Medulla oblongata (tissue), 1 donor: ENCODE measurements at regions not wholly inside any gene's neighbourhood (a gene's known extent, or its start where the extent isn't known, plus 50 kb on each side); places are given as distances from the start of the nearest gene placed in this dataset.
"Not testable (repeated sequence)": the region's sequence is repeated elsewhere in the genome, so short reads cannot be mapped to it uniquely, and the experiment has no call there.

Experiments used
- DNase-seq: peaks from one replicate; pipeline ENCODE4 v3.0.0-alpha.2; 2015; ENCODE audit errors: extremely low spot score

DNA sequence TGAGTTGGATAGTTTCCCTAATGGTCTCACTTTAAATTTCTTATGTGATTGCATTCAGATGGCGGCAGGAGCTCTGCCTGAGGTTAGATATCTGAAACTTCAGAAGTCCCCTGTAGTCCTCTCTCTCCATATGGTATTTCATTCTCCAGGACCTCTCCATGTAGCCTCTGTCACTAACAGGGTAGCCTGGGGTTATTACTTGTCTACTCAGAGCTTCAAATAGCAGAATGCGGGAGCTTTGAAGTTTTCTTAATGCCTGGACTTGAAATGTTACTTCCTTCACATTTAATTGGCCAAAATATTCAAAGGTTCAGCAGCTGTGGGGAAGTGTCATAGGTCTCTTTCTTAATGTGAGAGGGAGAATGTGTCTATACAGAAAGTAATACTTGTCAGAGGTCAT, 1370.4 kb downstream of the GRIK2 start:
- DNase-seq = no peak

DNA sequence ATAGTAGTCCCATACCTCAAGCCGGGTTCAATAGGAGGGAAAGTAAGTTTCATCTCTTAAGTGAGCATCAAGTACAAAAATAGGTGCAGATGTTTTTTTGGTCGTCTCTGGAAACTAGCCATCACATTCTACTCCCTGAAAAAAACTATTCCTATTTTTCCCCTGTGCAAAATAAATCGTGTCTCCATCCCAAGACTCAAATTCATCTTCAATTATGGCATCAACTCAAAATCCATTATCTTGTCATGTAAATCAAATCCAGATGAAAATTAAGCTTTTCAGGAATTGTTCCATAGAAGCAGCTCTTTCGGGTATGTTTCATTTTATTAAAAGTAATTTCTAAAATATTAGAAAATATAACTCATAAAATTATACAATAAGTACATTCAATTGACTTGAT, 1368.4 kb downstream of the GRIK2 start:
- no peak for DNase-seq

DNA sequence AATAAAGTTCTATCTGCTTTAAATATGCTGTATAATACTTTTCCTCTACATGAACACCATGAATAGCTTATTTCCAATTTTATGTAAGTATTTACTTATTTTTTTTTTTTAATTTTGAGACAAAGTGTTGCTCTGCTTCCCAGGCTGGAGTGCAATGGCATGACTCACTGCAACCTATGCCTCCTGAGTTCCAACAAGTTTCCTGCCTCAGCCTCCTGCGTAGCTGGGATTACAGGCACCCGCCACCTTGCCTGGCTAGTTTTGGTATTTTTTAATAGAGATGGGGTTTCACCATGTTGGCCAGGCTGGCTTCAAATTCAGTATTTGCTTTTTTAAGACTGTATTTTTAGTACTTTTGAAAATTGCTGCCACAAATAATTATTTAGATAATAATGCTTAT, 1365.9 kb downstream of the GRIK2 start:
- DNase-seq = no peak

DNA sequence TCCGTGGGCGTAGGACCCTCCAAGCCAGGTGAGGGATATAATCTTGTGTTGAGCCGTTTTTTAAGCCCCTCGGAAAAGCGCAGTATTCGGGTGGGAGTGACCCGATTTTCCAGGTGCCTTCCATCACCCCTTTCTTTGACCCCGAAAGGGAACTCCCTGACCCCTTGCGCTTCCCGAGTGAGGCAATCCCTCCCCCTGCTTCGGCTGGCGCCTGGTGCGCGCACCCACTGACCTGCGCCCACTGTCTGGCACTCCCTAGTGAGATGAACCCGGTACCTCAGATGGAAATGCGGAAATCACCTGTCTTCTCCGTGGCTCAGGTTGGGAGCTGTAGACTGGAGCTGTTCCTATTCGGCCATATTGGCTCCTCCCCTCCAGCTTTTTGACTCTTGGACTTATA, 1365.0 kb downstream of the GRIK2 start:
- not testable (repeated sequence) for DNase-seq

DNA sequence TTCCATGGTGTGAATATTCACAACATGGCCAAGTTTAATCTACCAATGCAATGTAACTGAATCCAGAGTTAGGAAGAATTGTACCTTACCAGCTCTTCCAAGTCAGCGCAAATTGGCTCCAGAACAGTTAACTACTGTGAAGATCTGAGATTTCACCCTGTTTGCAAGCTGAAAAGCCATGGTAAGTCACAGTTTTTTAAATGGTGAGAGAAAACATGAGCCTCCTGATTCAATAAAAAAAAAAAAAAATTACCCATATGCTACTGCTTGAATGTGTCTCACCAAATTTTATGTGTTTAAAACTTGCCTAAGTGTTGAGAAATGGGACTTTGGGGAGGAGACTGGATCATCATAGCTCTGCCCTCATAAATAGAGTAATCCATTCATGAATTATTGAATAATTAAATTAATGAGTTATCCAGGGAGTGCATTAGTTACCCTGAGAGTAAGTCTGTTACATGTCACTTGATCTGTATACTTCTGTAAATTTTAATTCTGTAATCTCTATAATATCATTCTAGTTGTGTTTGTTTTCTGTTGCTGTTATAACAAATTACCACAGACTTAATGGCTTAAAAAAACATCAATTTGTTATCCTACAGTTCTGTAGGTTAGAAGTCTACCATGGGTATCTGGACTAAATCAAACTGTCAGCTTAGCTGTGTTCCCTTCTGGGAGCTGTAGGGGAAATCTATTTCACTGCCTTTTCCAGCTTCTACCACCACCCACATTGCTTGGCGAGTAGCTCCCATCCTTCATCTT, 1355.9 kb downstream of the GRIK2 start:
- no peak for DNase-seq

DNA sequence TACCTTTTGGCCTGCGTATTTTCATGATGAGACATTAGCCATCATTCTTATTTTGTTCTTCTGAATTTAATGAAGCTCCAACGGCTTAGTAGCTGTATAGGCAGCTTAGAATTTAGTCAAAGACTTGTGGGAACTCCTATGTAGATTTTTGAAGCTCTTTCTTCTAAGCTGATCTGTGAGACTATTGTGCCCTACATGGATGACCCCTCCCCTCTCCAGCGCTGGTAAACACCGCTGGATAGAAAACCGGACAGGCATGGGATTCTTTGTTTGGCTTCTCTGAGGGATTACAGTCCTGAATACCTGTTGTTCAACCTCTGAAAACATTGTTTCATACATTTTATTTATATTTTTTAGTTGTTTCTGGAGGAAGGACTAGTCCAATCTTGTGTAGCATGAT, 1353.4 kb downstream of the GRIK2 start:
- no peak for DNase-seq

DNA sequence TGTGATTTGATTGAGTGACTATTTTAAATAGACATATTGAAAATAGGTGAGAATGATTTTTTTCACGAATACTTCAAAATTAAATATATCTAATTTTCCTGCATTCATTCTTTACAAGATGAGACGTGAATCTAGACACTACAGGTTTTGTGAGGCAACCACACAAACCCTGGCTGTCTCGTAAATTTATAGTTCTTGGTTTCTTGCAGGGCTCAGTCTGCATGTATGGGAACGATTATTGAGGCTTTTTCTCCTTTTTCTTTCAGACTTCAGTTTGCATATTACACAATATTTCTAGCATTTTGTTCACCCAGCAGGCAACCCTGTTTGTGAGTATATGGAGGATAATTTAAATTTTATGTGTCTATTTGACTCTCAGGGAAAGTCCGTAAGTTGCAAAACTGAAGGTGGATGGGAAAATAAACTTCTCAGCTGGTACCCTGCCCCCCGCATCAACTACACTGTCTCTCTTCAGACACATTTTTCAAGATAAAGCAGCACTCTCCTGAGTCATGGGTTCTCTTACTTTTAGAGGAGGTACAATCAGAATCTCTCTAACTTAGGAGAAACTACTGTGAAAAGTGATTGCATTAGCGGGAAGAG, 1349.3 kb downstream of the GRIK2 start:
- no peak for DNase-seq

DNA sequence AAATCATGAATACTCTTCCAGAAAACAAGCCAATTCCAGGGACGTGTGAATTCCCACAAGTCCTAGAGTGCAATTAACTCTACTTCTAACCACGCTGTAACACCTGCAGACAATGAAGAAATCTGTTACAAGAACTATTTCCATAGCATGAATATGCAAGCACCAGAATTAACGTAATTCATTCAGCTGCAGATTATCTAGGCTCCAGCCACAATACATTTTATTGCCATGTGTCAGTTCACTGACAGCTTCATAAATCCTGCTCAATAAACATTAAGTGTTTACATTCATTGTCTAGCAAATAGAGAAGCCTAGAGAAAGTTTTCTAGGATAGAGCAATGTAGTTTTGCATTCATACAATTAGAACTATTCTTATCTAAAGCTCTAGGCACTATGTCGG, 1348.5 kb downstream of the GRIK2 start:
- no peak for DNase-seq

DNA sequence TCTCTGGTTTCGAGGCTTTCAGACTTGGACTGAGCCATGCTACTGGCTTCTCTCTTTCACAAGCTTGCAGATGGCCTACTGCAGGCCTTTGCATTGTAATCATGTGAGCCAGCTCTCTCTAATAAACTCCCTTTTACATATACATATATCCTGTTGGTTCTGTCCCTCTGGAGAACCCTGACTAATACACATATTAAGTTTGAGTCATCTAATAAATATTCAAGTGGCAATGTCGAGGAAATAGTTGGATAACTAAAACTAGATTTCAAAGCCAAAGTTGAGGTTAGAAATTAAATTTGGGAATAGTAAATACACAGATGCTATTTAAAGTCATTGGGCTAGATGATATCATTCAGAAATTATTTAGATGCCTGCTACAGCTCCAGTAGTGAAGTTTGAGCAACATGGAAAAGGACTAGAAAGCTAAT, 1343.4 kb downstream of the GRIK2 start:
- DNase-seq = no peak

DNA sequence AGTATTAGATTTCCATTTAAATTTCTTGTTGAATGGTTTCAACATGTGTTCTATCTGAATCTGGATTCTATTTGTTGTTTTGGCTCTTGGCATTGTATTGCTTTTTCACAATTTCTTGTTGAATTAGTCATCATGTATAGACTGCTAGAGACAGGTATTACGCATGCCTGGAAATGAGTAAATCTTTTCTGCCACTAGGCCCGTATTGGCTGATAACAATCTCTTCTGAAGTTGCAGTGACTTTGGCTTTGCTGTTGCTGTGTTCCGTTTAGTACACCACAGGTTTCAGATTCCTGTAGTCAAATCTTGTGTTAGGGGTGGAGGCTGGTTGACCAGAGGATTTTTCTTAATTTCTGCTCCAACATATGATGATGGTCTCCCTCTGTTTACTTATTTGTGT, 1339.4 kb downstream of the GRIK2 start:
- DNase-seq = no peak

DNA sequence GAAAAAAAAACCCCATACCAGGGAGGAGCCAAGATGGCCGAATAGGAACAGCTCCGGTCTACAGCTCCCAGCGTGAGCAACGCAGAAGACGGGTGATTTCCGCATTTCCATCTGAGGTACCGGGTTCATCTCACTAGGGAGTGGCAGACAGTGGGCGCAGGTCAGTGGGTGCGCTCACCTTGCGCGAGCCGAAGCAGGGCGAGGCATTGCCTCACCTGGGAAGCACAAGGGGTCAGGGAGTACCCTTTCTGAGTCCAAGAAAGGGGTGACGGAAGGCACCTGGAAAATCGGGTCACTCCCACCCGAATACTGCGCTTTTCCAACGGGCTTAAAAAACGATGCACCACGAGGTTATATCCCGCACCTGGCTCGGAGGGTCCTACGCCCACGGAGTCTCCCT, 1328.6 kb downstream of the GRIK2 start:
- DNase-seq = not testable (repeated sequence)

DNA sequence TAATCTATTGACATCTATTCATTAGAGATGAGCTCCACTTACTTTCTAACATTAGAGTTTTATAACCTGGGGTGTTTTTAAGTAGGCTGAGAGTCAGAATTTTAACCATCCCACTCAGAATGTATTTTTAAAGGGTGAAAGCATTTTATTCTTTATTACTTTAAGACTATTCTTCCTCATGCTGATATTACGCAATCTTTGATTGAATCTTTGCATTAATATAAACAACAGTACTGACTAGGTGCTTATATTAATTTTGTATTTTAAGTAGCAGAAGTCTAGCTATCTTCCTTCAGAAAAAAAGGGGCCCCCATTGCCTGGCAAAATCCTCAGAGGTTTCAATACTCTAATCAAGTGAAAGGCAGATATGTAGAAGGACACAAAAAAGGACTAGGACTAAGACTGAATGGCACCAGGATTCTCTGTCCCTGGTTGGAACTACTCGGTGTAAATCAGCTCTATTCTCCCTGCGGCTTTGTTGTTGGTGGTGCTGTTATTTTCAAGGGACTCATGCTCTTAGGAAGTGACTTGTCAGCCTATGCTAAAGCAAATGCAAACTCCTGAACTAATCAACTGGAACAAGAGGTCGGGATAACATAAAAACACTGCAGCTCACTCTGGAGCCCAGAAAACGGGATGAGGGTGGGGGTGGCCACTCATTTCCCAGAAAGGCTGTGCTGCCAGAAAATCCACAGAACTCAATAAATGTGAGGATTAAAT, 1324.4 kb downstream of the GRIK2 start:
- DNase-seq = no peak

DNA sequence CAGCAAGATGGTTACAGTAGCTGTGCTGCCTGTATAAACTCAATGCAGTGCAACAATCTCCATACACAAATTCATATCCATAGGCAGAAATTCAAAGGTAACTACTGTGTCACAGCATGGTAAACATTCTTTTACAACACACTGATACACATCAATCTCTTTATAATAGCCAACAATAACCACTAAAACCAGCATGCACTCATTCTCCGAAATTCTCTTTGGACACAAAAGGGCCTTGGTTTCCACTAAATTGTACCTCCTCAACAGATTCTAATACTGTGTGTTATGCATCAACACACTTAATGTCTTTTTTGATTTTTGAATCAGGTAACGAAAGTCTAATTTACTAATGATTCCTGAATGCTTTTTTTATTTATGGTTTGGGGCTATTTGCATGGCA, 1323.7 kb downstream of the GRIK2 start:
- no peak for DNase-seq

DNA sequence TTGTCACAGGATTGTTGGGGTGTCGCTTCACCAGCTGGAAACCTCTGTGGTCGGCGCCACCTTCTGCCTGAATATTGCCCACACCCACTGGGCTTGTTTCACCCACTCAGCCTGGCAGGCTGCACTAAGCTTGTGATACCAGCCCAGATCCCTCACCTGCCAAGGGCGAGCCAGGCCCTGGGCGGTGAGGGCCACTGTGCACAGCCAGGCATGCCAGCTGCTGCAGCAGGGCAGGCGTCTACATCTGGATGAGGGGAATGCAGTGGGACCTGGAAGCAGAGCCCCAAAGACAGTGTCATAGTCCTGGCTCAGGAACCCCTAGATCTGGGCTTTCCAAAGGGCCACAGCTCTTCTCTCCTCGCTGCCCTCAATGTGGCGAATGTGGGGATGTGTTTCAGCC, 1307.5 kb downstream of the GRIK2 start:
- DNase-seq = no peak

DNA sequence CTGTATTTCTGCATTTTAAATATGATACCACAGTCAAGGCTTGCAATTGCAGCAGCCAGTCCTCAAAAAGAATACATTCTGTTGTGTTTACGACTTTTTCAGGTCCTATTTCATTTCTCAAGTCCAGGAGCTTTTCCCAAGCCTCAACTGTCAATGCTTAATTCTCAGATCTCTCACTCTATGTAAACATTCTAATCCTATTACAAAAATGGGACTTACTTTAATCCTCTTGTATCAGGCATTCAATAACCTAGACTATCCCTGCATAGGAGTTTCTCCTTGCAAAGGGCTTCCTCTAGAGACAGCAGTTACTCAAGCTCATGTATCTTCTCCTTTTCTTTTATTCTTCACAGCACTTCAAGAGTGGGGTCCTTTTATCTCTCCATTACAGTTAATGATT, 1293.0 kb downstream of the GRIK2 start:
- no peak for DNase-seq

DNA sequence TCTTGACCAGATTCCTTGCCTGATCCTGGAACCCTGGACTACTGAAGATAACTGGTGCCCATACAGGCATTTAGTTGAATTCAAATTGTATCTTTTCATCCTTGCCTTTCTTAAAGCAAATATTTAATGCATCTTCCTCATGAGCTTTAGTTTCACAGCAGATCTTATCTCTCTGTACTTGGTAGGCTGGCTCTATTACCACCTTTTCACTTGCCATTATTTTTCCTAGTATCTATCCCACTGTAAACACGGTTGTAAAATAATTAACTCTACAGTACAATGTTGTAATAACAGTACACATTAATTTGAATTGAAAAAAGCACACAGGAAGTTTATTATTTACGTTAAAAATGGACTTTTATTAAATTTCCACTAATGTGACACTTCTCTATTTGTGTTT, 1286.9 kb downstream of the GRIK2 start:
- no peak for DNase-seq

DNA sequence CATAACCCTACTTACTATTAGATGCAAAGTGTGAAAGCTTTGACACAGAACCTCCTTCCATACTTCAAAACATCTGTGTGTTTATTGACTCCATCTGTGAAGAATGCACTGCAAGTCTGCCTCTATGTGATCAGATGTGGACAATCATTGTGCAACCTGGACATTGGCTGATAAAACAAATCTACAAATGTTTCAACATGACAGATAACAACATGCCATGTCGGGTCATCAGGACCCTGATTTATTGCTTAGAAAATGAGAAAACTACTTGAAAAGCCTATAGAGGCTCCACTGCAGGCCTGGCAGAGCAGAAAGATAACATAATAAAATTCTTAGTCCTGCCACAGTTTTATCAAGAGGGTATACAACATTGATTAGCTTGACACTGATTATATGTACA, 1286.4 kb downstream of the GRIK2 start:
- DNase-seq = no peak

DNA sequence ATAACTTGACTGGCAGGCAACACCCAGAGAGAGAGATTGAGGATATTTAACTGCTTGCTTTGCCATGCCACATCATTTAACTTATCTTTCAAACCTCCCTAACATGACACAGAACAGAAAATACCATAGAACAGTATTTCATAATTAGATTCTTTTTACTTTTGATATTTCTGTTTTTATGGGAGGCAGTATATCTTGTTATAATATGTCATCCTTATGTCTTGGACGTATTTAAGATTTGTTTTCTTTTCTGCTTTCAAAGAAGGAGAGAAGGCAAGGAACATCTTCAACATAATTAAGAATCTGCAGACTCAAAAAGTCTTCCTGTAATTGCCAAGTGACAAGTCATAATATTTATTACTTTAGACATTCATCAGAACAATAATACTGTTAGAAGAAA, 1283.7 kb downstream of the GRIK2 start:
- DNase-seq = no peak

DNA sequence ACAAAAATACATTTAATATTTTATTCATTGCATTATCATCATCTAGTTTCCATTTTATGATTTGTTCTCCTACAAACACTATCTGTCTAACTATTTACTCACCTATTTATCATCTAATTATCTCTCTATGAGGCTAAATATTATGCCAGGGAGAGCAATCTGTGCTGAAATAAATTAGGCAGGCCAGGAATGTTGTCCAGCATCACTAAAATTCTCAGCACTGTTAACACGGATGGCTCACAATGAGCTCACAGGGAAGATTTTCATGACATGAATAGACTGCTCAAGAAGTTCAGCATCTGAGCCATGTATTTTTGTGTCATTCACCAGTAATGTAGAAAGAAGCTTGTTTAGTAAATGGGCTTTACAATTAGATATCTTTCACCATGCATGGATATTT, 1277.2 kb downstream of the GRIK2 start:
- DNase-seq = no peak

DNA sequence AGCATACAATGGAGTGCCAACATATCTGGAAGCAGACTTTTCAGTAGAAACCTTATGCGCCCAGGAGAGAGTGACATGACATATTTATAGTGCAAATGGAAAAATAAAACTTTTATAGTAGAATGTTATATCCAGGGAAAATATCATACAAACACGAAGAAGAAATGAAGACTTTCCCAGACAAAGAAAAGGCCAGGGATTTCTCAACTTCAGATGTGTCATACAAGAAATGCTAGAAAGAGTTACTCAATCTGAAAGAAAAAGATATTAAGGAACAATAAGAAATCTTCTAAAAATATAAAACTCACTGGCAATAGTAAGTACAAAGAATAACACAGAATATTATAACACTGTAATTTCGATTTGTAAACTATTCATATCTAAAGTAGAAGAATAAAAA, 1269.3 kb downstream of the GRIK2 start:
- DNase-seq = no peak

DNA sequence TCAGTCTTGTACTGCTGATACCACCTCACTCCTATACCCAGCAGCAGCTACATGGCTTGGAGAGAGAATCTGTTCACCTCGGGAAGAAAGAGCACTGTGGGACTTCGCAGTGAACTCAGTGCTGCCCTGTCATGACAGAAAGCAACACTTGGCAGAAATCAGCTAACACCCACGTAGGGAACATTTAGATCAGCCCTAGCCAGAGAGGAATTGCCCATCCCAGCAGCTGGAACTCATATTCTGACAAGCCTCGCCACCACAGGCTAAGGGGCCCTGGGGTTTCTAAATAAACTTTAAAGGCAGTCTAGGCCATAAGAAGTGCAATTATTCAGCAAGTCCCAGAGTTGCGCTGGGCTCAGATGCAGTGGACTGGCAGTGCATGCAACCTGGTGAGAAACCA, 1266.8 kb downstream of the GRIK2 start:
- no peak for DNase-seq

DNA sequence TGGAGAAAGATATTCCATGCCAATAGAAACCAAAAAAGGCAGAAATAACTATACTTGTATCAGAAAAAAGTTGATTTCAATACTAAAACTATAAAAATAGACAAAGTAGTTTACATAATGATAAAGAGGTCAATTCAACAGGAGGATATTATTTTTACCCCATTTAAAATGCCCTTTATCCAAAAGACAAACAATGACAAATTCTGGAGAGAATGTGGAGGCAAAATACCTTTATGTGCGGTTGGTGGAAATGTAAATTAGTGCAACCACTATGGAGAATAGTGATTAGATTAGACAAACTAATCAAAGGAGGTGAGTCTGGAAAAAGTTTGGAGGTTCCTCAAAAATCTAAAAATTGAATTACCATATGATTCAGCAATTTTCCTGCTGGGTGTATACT, 1262.3 kb downstream of the GRIK2 start:
- DNase-seq = no peak

DNA sequence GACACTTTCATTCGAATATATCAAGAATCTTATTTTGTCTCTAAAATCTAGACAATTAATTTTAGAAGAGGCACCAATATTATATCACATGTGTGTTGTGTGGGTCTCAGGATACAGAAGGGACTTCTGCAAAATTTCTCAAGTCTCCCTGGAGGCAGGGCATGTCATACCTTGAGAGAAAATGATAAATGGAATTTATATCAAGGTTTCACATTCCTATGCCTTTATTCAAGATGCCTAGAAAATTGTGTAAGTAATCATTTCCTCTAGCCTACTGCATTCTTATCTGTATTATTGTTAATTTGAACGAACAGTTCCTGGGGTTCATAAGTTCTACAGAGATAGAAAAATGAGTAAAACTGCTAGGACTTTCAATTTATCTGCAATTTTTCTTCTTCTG, 1247.9 kb downstream of the GRIK2 start:
- no peak for DNase-seq
